ENCODE measurements at regions not wholly inside any gene's neighbourhood (a gene's known extent, or its start where the extent isn't known, plus 50 kb on each side); places are given as distances from the start of the nearest gene placed in this dataset.

- POLR2A ChIA-PET: no interaction called here
- Histone ChIP-seq H3K4me2 (ENCODE audit: insufficient read depth, low read length) (no peak overlapping the region), H3K79me2 (ENCODE audit: control insufficient read depth, insufficient read depth, low read length) (no peaks in the 10 kb centered on the region), H3K27ac (ENCODE audit: insufficient read depth, low read depth, low read length) (no peak overlapping the region), H3K27me3 (ENCODE audit: control insufficient read depth in 2 of 2, insufficient read depth in 2 of 2, low read length in 2 of 2) (peaks cover 6 to 15% of the 10 kb centered on the region in 2 experiments), H3K4me3 (replicated peaks in 1 of 3; ENCODE audit: insufficient read depth in 1 of 3, low read depth in 1 of 3, low read length in 3 of 3) (no peak overlapping the region), H3K9me1 (replicated peaks; ENCODE audit: control insufficient read depth, extremely low read depth, insufficient read depth, low read length) (no peaks in the 10 kb centered on the region), H3K4me1 (ENCODE audit: control insufficient read depth, extremely low read depth, insufficient read depth, low read length) (no peaks in the 10 kb centered on the region), H3K36me3 (ENCODE audit: control insufficient read depth in 2 of 2, extremely low read depth in 1 of 2, insufficient read depth in 2 of 2, low read length in 2 of 2) (no peaks in the 10 kb centered on the region), H3K9ac (replicated peaks; ENCODE audit: extremely low read depth, insufficient read depth, low read length) (no peak overlapping the region), H4K20me1 (replicated peaks; ENCODE audit: control insufficient read depth, extremely low read depth, insufficient read depth, low read length) (no peaks in the 10 kb centered on the region), H2AFZ (ENCODE audit: low read depth, low read length) (no peak overlapping the region), H3K9me3 (replicated peaks; ENCODE audit: control insufficient read depth, insufficient read depth, low read length) (no peaks in the 10 kb centered on the region)
- CTCF ChIA-PET: no interaction called here
- BruUV-seq (replicated peaks): no TSS peak
- intact Hi-C loops (cut with micrococcal nuclease): no loop called here
- TF ChIP-seq POLR2A (IDR thresholded peaks at IDR 0.05; ENCODE audit: low read depth, low read length) (no peak), EZH2 (IDR thresholded peaks at IDR 0.05; ENCODE audit: borderline replicate concordance, low read depth, low read length, severe bottlenecking) (no peak), MYC (IDR thresholded peaks at IDR 0.05; ENCODE audit: low read depth, low read length) (no peak), GATA2 (IDR thresholded peaks at IDR 0.05; ENCODE audit: insufficient read depth, insufficient read length, low read depth, low read length) (no peak), FOS (IDR thresholded peaks at IDR 0.05; ENCODE audit: borderline replicate concordance, insufficient read depth, low read length) (no peak), JUN (IDR thresholded peaks at IDR 0.05; ENCODE audit: borderline replicate concordance, insufficient read depth, insufficient read length, low read depth) (no peak), CTCF (IDR thresholded peaks at IDR 0.05; ENCODE audit: extremely low read depth in 1 of 2, insufficient read depth in 1 of 2, low read depth in 1 of 2, low read length in 2 of 2) (no peak), POLR2AphosphoS5 (IDR thresholded peaks at IDR 0.05; ENCODE audit: insufficient read depth, low read depth, low read length) (no peak), MAX (IDR thresholded peaks at IDR 0.05; ENCODE audit: insufficient read depth, insufficient read length) (no peak)
- dilution Hi-C loops (cut with MboI; ENCODE audit: extremely low pct_ligation_motif_present, low sequenced_read_pairs): no loop called here
- FAIRE-seq (no peak), DNase-seq (ENCODE audit: low read depth, low spot score) (no peak)
Observed at GRCh38 chr6:90445533-90446108, 141.3 kb downstream of the MAP3K7 start.

Data from endothelial cell of umbilical vein (primary cell).